SK-N-SH (cell line): ENCODE measurements at regions not wholly inside any gene's neighbourhood (a gene's known extent, or its start where the extent isn't known, plus 50 kb on each side); places are given as distances from the start of the nearest gene placed in this dataset.

Experiments
- CHD2 ChIP-seq: fragments of 150-350 bp; IDR thresholded peaks from 2 replicates; pipeline ENCODE4 v1.6.1; 2018; ENCODE audit warnings: low read length; ENCODE audit not compliant: partially characterized antibody
- EP300 ChIP-seq, 2 experiments: IDR thresholded peaks; 2 replicates each; pipeline versions ENCODE4 v1.4.0 to v1.6.1; 2012; ENCODE audit warnings: borderline replicate concordance in 1 of 2, low read depth in 1 of 2, low read length in 1 of 2
- EZH2phosphoT487 ChIP-seq: fragments of 200-600 bp; sonication (generic); IDR thresholded peaks from 2 replicates; pipeline ENCODE4 v1.6.1; 2017; ENCODE audit warnings: low read depth, mixed run types, mild to moderate bottlenecking, antibody characterized with exemption, moderate library complexity, borderline replicate concordance
- FOXJ3 ChIP-seq: sonication (generic); formaldehyde crosslinking; IDR thresholded peaks from 2 replicates; pipeline ENCODE4 v1.5.1; 2020; ENCODE audit warnings: mild to moderate bottlenecking, missing genetic modification reagents
- GATA2 ChIP-seq: sonication (generic); formaldehyde crosslinking; IDR thresholded peaks from 2 replicates; pipeline ENCODE4 v1.5.0; 2020; ENCODE audit warnings: mild to moderate bottlenecking, missing genetic modification reagents
- RCOR1 ChIP-seq: fragments of 150-350 bp; IDR thresholded peaks from 2 replicates; pipeline ENCODE4 v1.6.1; 2017; ENCODE audit warnings: antibody characterized with exemption, low read length
- REST ChIP-seq: IDR thresholded peaks from 2 replicates; pipeline ENCODE4 v1.6.1; 2012; ENCODE audit warnings: mild to moderate bottlenecking, low read depth, low read length, moderate library complexity
- small RNA-seq, 7 experiments: library from RNA; depleted of rRNA; stranded (forward); fragments of <200 nt; gene quantifications; one replicate each; pipeline ENCODE3, GENCODE V24; 2012

GRCh38 chr12:24008166-24008565 is 58.7 kb upstream of the SOX5 start (continued):
- TF ChIP-seq REST = no peak
- TF ChIP-seq EZH2phosphoT487 = no peak
- no peak for TF ChIP-seq GATA2 (CRISPR knock-in tag)
- TF ChIP-seq EP300 (IDR thresholded peaks at IDR 0.05; ENCODE audit: borderline replicate concordance in 1 of 2, low read depth in 1 of 2, low read length in 1 of 2) = no peak
- no peak for TF ChIP-seq FOXJ3 (CRISPR knock-in tag)
- no peak for TF ChIP-seq RCOR1
- no peak for TF ChIP-seq CHD2
- TF ChIP-seq, all 33 proteins: peak for 0

Small RNA genes in the stretch of these regions (small RNA-seq; reads per million reads assigned to genes)
- gene MIR920 (0 reads per million in 7 experiments), gene RN7SL38P (0 to 45.2 (median 0) reads per million in 7 experiments)
